ENCODE measurements at regions not wholly inside any gene's neighbourhood (a gene's known extent, or its start where the extent isn't known, plus 50 kb on each side); places are given as distances from the start of the nearest gene placed in this dataset.

GRCh38 chr16:59350670-59351069, 616.6 kb upstream of the GOT2 start:
- TF ChIP-seq MAFK (conservative IDR thresholded peaks at IDR 0.05 in 1 of 2, IDR thresholded peaks at IDR 0.05 in 1 of 2; ENCODE audit: low read length in 2 of 2) (no peak), USF2 (IDR thresholded peaks at IDR 0.05; ENCODE audit: low read depth, low read length) (no peak), USF2 (CRISPR knock-in tag; IDR thresholded peaks at IDR 0.05; ENCODE audit: borderline replicate concordance) (no peak), RNF2 (conservative IDR thresholded peaks at IDR 0.05; ENCODE audit: low read depth) (no peak), ZNF737 (CRISPR knock-in tag; IDR thresholded peaks at IDR 0.05; ENCODE audit: borderline replicate concordance) (no peak), ZNF224 (CRISPR knock-in tag; IDR thresholded peaks at IDR 0.05) (no peak), TBL1XR1 (IDR thresholded peaks at IDR 0.05; ENCODE audit: borderline replicate concordance, low read length, partially characterized antibody) (no peak), MYNN (CRISPR knock-in tag; IDR thresholded peaks at IDR 0.05; ENCODE audit: low read depth) (no peak)

Measured in HepG2 (cell line).